Activated CD8-positive, alpha-beta memory T cell treated with anti-CD3 and anti-CD28 coated beads, Interleukin-2, amount 50 U/mL, for 48 hours (primary cell): ENCODE measurements at regions not wholly inside any gene's neighbourhood (a gene's known extent, or its start where the extent isn't known, plus 50 kb on each side); places are given as distances from the start of the nearest gene placed in this dataset.
A peak's percentile ranks its signal among the peaks of the same experiment; 100 is the strongest.

ENCODE experiments used
- DNase-seq: peaks from one replicate; pipeline ENCODE4 v3.0.0-alpha.2; 2020

GRCh38 chr2:43171789-43172188 lies 54.6 kb downstream of the ZFP36L2 start:
- no peak for DNase-seq

GRCh38 chr2:43170405-43171105 lies 55.9 kb downstream of the ZFP36L2 start:
- no peak for DNase-seq

GRCh38 chr2:43169987-43170386 lies 56.4 kb downstream of the ZFP36L2 start:
- DNase-seq = peak; percentile 86

- no peak for DNase-seq
These were observed 57.1 kb downstream of the ZFP36L2 start for GRCh38 chr2:43169099-43169945.

- no peak for DNase-seq
These were observed 58.4 kb downstream of the ZFP36L2 start for GRCh38 chr2:43168016-43168369.

- no peak for DNase-seq
These were observed 60.9 kb downstream of the ZFP36L2 start for GRCh38 chr2:43165378-43166069.

GRCh38 chr2:43164686-43165085 lies 61.7 kb downstream of the ZFP36L2 start:
- DNase-seq = no peak

GRCh38 chr2:43163584-43164270 lies 62.7 kb downstream of the ZFP36L2 start:
- no peak for DNase-seq

- DNase-seq = no peak
These were observed 64.0 kb downstream of the ZFP36L2 start for GRCh38 chr2:43162511-43162776.

GRCh38 chr2:43161650-43162510 lies 64.5 kb downstream of the ZFP36L2 start:
- no peak for DNase-seq

- no peak for DNase-seq
These were observed 65.6 kb downstream of the ZFP36L2 start for GRCh38 chr2:43160778-43161177.

GRCh38 chr2:43159797-43160196 lies 66.6 kb downstream of the ZFP36L2 start:
- no peak for DNase-seq

- peak; percentile 79 for DNase-seq
These were observed 68.0 kb downstream of the ZFP36L2 start for GRCh38 chr2:43158259-43158880.

- no peak for DNase-seq
These were observed 68.7 kb downstream of the ZFP36L2 start for GRCh38 chr2:43157506-43158246.

- no peak for DNase-seq
These were observed 70.5 kb downstream of the ZFP36L2 start for GRCh38 chr2:43155851-43156411.

GRCh38 chr2:43154685-43155084 lies 71.7 kb downstream of the ZFP36L2 start:
- DNase-seq = no peak

GRCh38 chr2:43152741-43153647 lies 73.4 kb downstream of the ZFP36L2 start:
- DNase-seq = no peak

- DNase-seq = no peak
These were observed 74.2 kb downstream of the ZFP36L2 start for GRCh38 chr2:43152186-43152585.

- DNase-seq = no peak
These were observed 76.8 kb downstream of the ZFP36L2 start for GRCh38 chr2:43149482-43150107.
